Muscle of leg (tissue), 3 donors: ENCODE measurements at regions not wholly inside any gene's neighbourhood (a gene's known extent, or its start where the extent isn't known, plus 50 kb on each side); places are given as distances from the start of the nearest gene placed in this dataset.

Experiments used
- DNase-seq: peaks from one replicate; pipeline ENCODE4 v3.0.0; 2013
- H3K27ac ChIP-seq: one replicate; pipeline ENCODE4 v1.5.1; 2013; ENCODE audit warnings: mild to moderate bottlenecking, low read length, control low read depth
- H3K27me3 ChIP-seq: one replicate; pipeline ENCODE4 v1.6.1; 2013; ENCODE audit warnings: low read length; ENCODE audit not compliant: control insufficient read depth, insufficient read depth
- H3K36me3 ChIP-seq: one replicate; pipeline ENCODE4 v1.6.1; 2013; ENCODE audit warnings: low read length; ENCODE audit not compliant: control insufficient read depth, insufficient read depth
- H3K4me1 ChIP-seq: one replicate; pipeline ENCODE4 v1.6.1; 2013; ENCODE audit warnings: low read length; ENCODE audit not compliant: control insufficient read depth, insufficient read depth
- H3K4me3 ChIP-seq: one replicate; pipeline ENCODE4 v1.5.1; 2013; ENCODE audit warnings: low read length, control low read depth
- H3K9me3 ChIP-seq: replicated peaks from 2 replicates; pipeline ENCODE4 v1.6.1; 2013; ENCODE audit warnings: low read depth, low read length; ENCODE audit not compliant: control insufficient read depth
- WGBS: methylation state at CpG from one replicate; pipeline ENCODE4 v1.1.5; 2013; ENCODE audit warnings: missing lambda C conversion rate; ENCODE audit not compliant: insufficient coverage; 5-methylcytosine and 5-hydroxymethylcytosine counted together

GRCh38 chr20:12337601-12338000 is 419.9 kb downstream of the BTBD3 start:
- DNase-seq = no peak
- Histone ChIP-seq H3K4me3 (no peak overlapping the region), H3K27me3 (no peaks in the 10 kb centered on the region), H3K36me3 (no peaks in the 10 kb centered on the region), H3K27ac (no peak overlapping the region), H3K4me1 (no peaks in the 10 kb centered on the region), H3K9me3 (no peaks in the 10 kb centered on the region)
- no CpG with 5 or more reads among the region's 3 CpGs for WGBS

DNA sequence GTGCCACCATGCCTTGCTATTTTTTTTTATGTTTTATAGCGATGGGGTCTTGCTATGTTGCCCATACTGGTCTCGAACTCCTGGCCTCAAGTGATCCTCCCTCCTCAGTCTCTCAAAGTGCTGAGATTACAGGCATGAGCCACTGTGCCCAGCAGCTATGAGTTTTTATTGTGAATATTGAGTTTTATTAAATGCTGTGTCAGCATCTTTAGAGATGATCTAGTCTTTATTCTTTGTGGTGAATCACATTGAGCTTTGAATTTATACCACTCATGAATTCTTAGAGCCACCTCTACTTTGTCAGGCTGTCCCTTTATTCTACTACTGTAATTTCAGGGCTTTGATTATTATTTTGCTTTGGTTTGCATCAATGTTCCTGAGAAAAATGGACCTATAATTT is 428.3 kb downstream of the BTBD3 start:
- Histone ChIP-seq H3K36me3 (no peaks in the 10 kb centered on the region), H3K4me1 (no peaks in the 10 kb centered on the region), H3K9me3 (no peaks in the 10 kb centered on the region), H3K27ac (no peak overlapping the region), H3K4me3 (no peak overlapping the region), H3K27me3 (no peaks in the 10 kb centered on the region)
- DNase-seq = no peak
- no CpG with 5 or more reads among the region's 2 CpGs for WGBS

GRCh38 chr20:12353842-12354241 is 436.1 kb downstream of the BTBD3 start:
- H3K4me1 ChIP-seq = no peaks in the 10 kb centered on the region
- no peaks in the 10 kb centered on the region for H3K36me3 ChIP-seq
- H3K9me3 ChIP-seq = peaks cover 2% of the 10 kb centered on the region
- H3K27ac ChIP-seq = no peak overlapping the region
- no peak for DNase-seq
- no peaks in the 10 kb centered on the region for H3K27me3 ChIP-seq
- H3K4me3 ChIP-seq = no peak overlapping the region
- WGBS = no CpG with 5 or more reads among the region's 2 CpGs

DNA sequence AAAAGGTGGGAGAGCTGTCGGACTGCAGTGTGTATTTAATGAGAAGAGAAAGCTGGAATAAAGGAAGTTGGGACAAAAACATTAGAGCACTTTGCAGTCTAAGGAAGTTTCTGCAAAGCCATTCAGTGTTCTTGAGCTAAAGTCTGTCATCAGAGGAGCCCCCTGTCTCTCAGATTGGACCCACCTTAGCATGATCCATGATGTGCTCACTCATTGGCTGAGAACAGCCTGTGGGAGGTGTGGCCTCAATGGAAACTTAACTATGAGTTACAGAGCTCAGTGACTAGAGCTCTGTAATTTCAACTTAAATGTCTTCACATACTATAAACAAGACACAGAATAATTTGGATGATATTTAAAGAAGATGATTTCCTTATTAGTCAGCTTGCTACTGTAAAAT is 437.0 kb downstream of the BTBD3 start:
- no peaks in the 10 kb centered on the region for H3K27me3 ChIP-seq
- peak; percentile 24 for DNase-seq
- H3K36me3 ChIP-seq = no peaks in the 10 kb centered on the region
- H3K4me3 ChIP-seq = no peak overlapping the region
- H3K4me1 ChIP-seq = no peaks in the 10 kb centered on the region
- H3K9me3 ChIP-seq = peaks cover 2% of the 10 kb centered on the region
- WGBS = 31% methylated on average over 1 of the region's 1 CpG
- H3K27ac ChIP-seq = no peak overlapping the region

GRCh38 chr20:12355185-12355584 is 437.5 kb downstream of the BTBD3 start:
- Histone ChIP-seq H3K4me3 (no peak overlapping the region), H3K4me1 (no peaks in the 10 kb centered on the region), H3K36me3 (no peaks in the 10 kb centered on the region), H3K27ac (no peak overlapping the region), H3K27me3 (no peaks in the 10 kb centered on the region), H3K9me3 (peaks cover 2% of the 10 kb centered on the region)
- DNase-seq = no peak
- no CpG with 5 or more reads among the region's 1 CpG for WGBS

DNA sequence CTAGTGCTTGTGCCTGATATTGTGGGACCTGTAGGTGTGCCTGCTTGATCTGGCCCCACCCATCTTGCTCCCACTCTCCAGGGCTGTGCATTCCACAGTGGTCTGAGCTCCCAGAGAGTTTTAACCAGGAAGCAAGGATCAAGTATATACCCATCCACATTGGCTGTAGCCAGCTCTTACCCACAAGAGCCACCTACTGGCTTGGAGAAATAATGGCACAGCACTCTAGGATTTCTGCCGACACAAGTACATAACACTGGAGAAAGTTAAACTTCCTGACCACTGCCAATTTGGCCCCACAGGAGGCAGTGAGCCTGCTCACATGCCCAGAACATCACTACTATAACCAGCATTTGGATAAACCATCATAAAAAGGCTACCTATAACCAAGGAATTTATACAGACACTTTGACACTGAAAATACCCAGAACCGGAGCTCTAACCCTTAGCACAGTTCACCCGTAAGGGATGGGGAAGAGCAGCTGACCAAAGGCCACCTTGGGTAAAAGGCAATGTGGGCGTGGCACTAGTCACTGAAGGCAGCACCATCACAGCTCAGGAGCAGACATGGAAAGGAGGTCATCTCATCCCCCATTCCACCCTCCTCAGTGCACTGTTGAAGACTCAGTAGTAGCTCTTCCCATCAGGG is 440.4 kb downstream of the BTBD3 start:
- Histone ChIP-seq H3K4me3 (no peak overlapping the region), H3K36me3 (no peaks in the 10 kb centered on the region), H3K4me1 (no peaks in the 10 kb centered on the region), H3K27ac (no peak overlapping the region), H3K27me3 (no peaks in the 10 kb centered on the region), H3K9me3 (peaks cover 2% of the 10 kb centered on the region)
- 77% methylated on average over 3 of the region's 4 CpGs for WGBS
- no peak for DNase-seq

- no peaks in the 10 kb centered on the region for H3K4me1 ChIP-seq
- H3K27me3 ChIP-seq = no peaks in the 10 kb centered on the region
- no peak overlapping the region for H3K27ac ChIP-seq
- DNase-seq = no peak
- no CpG with 5 or more reads among the region's 2 CpGs for WGBS
- no peaks in the 10 kb centered on the region for H3K36me3 ChIP-seq
- H3K9me3 ChIP-seq = peaks cover 2% of the 10 kb centered on the region
- H3K4me3 ChIP-seq = no peak overlapping the region
Observed at GRCh38 chr20:12358655-12359009, 440.9 kb downstream of the BTBD3 start.

DNA sequence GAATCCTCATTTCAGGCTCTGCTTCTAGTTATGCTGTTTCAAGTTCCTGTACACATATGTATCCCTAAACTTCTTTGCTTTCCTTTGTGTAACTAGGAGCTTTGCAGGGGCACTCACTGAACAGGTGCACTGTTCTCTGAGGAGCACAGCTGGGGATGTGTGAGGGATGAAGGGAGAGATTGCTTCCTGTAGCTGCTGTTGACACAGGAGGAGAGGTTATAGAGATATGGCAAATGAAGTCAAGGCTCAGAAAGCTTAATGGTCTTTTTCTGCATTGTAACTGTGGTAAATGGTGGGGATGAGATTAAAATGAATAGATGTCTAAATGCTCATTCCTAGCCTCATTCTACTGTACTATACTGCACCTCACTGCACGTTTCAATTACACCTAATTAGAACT is 454.3 kb downstream of the BTBD3 start:
- H3K36me3 ChIP-seq = no peaks in the 10 kb centered on the region
- no peak for DNase-seq
- no peaks in the 10 kb centered on the region for H3K27me3 ChIP-seq
- H3K4me1 ChIP-seq = peaks cover 3% of the 10 kb centered on the region
- no CpG with 5 or more reads among the region's 1 CpG for WGBS
- no peak overlapping the region for H3K4me3 ChIP-seq
- H3K27ac ChIP-seq = no peak overlapping the region
- no peaks in the 10 kb centered on the region for H3K9me3 ChIP-seq

DNA sequence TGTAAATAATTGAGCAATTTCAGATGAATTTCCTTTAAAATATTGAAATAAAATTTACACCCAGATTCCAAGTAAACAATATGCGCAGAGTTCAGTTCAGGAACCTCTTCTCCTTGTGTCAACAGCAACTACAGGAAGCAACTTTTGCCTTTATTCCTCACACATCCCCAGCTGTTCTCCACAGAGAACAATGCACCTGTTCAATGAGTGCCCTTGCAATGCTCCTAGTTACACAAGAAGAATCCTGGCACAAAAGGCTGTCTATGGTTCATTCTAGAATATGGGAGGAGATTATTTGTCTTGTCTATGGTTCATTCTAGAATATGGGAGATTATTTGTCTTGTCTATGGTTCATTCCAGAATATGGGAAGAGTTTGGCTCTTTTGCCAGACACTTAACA is 454.9 kb downstream of the BTBD3 start:
- DNase-seq = no peak
- no CpG with 5 or more reads among the region's 1 CpG for WGBS
- no peaks in the 10 kb centered on the region for H3K9me3 ChIP-seq
- H3K4me3 ChIP-seq = no peak overlapping the region
- H3K27ac ChIP-seq = no peak overlapping the region
- H3K4me1 ChIP-seq = peaks cover 3% of the 10 kb centered on the region
- no peaks in the 10 kb centered on the region for H3K27me3 ChIP-seq
- H3K36me3 ChIP-seq = no peaks in the 10 kb centered on the region

GRCh38 chr20:12375967-12376366 is 458.3 kb downstream of the BTBD3 start:
- H3K9me3 ChIP-seq = no peaks in the 10 kb centered on the region
- no peak overlapping the region for H3K4me3 ChIP-seq
- no peaks in the 10 kb centered on the region for H3K36me3 ChIP-seq
- H3K27ac ChIP-seq = no peak overlapping the region
- H3K27me3 ChIP-seq = no peaks in the 10 kb centered on the region
- DNase-seq = no peak
- H3K4me1 ChIP-seq = peaks cover 3% of the 10 kb centered on the region

GRCh38 chr20:12383821-12384220 is 466.1 kb downstream of the BTBD3 start:
- no CpG with 5 or more reads among the region's 1 CpG for WGBS
- Histone ChIP-seq H3K4me1 (peaks cover 10% of the 10 kb centered on the region), H3K27ac (peak overlapping the region; percentile 54), H3K36me3 (no peaks in the 10 kb centered on the region), H3K4me3 (no peak overlapping the region), H3K27me3 (no peaks in the 10 kb centered on the region), H3K9me3 (no peaks in the 10 kb centered on the region)
- peak; percentile 88 for DNase-seq
